Endothelial cell of umbilical vein (primary cell): ENCODE measurements at regions not wholly inside any gene's neighbourhood (a gene's known extent, or its start where the extent isn't known, plus 50 kb on each side); places are given as distances from the start of the nearest gene placed in this dataset.

Experiments
- BruUV-seq: library from RNA; stranded (reverse); fragments of 400-500 nt; replicated peaks from 2 replicates; lab custom pipeline; 2021; lab: Mats Ljungman, UMichigan
- CTCF ChIA-PET: fragments of 300-600, 350-600 bp; sonication (Branson Sonifier 250); formaldehyde crosslinking; loops from one replicate; lab custom pipeline; 2021; ENCODE audit warnings: antibody characterized with exemption, inconsistent platforms; lab: Charles Lee
- POLR2A ChIA-PET: fragments of 300-600, 350-600 bp; sonication (Branson Sonifier 250); formaldehyde crosslinking; loops from one replicate; lab custom pipeline; 2021; ENCODE audit warnings: antibody characterized with exemption, inconsistent platforms; lab: Charles Lee
- DNase-seq: peaks from one replicate; pipeline ENCODE4 v3.0.0-alpha.2; 2011; ENCODE audit warnings: low read depth, low spot score
- FAIRE-seq: peaks from 2 replicates; lab custom pipeline; 2011; peaks lifted over from hg19 to GRCh38; lab: Jason Lieb, UNC
- H2AFZ ChIP-seq: 2 replicates; pipeline ENCODE4 v1.6.0; 2012; ENCODE audit warnings: low read depth, low read length, control low read depth, inconsistent platforms
- H3K27ac ChIP-seq: 2 replicates; pipeline ENCODE4 v1.5.1; 2011; ENCODE audit warnings: low read depth, mild to moderate bottlenecking, control low read depth, low read length, moderate library complexity; ENCODE audit not compliant: insufficient read depth
- H3K27me3 ChIP-seq, 2 experiments: 2 replicates each; pipeline versions ENCODE4 v1.6.0 to v1.6.1; 2011; ENCODE audit warnings: low read length in 2 of 2, mixed read lengths in 1 of 2; ENCODE audit not compliant: control insufficient read depth in 2 of 2, insufficient read depth in 2 of 2
- H3K36me3 ChIP-seq, 2 experiments: 2 replicates in 1 of 2; 3 replicates in 1 of 2; pipeline ENCODE4 v1.5.1; 2011; ENCODE audit warnings: low read length in 2 of 2, mild to moderate bottlenecking in 1 of 2, moderate library complexity in 1 of 2; ENCODE audit not compliant: control insufficient read depth in 2 of 2, insufficient read depth in 2 of 2; ENCODE audit errors: extremely low read depth in 1 of 2
- H3K4me1 ChIP-seq: 3 replicates; pipeline ENCODE4 v1.5.1; 2011; ENCODE audit warnings: mild to moderate bottlenecking, low read length; ENCODE audit not compliant: control insufficient read depth, insufficient read depth; ENCODE audit errors: extremely low read depth
- H3K4me2 ChIP-seq: 2 replicates; pipeline ENCODE4 v1.6.1; 2011; ENCODE audit warnings: low read length, control low read depth, mixed read lengths; ENCODE audit not compliant: insufficient read depth
- H3K4me3 ChIP-seq, 3 experiments: fragments of 200-600 bp in 1 of 3; sonication (generic), shearing (Covaris generic) in 1 of 3; replicated peaks in 1 of 3; 2 replicates each; pipeline ENCODE4 v1.5.1; 2011 to 2016; ENCODE audit warnings: control low read depth in 3 of 3, low read length in 3 of 3, mild to moderate bottlenecking in 2 of 3, inconsistent platforms in 1 of 3, low read depth in 1 of 3, moderate library complexity in 1 of 3; ENCODE audit not compliant: insufficient read depth in 1 of 3
- H3K79me2 ChIP-seq: 2 replicates; pipeline ENCODE4 v1.6.0; 2012; ENCODE audit warnings: low read length, inconsistent platforms; ENCODE audit not compliant: control insufficient read depth, insufficient read depth
- H3K9ac ChIP-seq: replicated peaks from 2 replicates; pipeline ENCODE3; 2011; ENCODE audit warnings: low read length, control low read depth; ENCODE audit not compliant: insufficient read depth; ENCODE audit errors: extremely low read depth
- H3K9me1 ChIP-seq: replicated peaks from 3 replicates; pipeline ENCODE4 v1.6.0; 2011; ENCODE audit warnings: mild to moderate bottlenecking, low read length; ENCODE audit not compliant: control insufficient read depth, insufficient read depth; ENCODE audit errors: extremely low read depth
- H3K9me3 ChIP-seq: replicated peaks from 2 replicates; pipeline ENCODE4 v1.5.1; 2012; ENCODE audit warnings: low read length, inconsistent platforms; ENCODE audit not compliant: control insufficient read depth, insufficient read depth
- H4K20me1 ChIP-seq: replicated peaks from 2 replicates; pipeline ENCODE3; 2011; ENCODE audit warnings: mild to moderate bottlenecking, low read length; ENCODE audit not compliant: control insufficient read depth, insufficient read depth; ENCODE audit errors: extremely low read depth
- CTCF ChIP-seq, 2 donors: IDR thresholded peaks; 1 replicate in 1 of 2; 2 replicates in 1 of 2; pipeline ENCODE4 v1.5.1; 2011; ENCODE audit warnings: low read length in 2 of 2, mild to moderate bottlenecking in 2 of 2, moderate library complexity in 2 of 2, control low read depth in 1 of 2, inconsistent platforms in 1 of 2, low read depth in 1 of 2; ENCODE audit not compliant: insufficient read depth in 1 of 2; ENCODE audit errors: extremely low read depth in 1 of 2
- EZH2 ChIP-seq: IDR thresholded peaks from 2 replicates; pipeline ENCODE4 v1.6.1; 2012; ENCODE audit warnings: borderline replicate concordance, low read depth, mild to moderate bottlenecking, moderate library complexity, low read length, inconsistent platforms; ENCODE audit not compliant: severe bottlenecking
- FOS ChIP-seq: IDR thresholded peaks from 2 replicates; pipeline ENCODE4 v1.6.1; 2011; ENCODE audit warnings: mild to moderate bottlenecking, low read length, moderate library complexity, borderline replicate concordance; ENCODE audit not compliant: insufficient read depth
- GATA2 ChIP-seq: IDR thresholded peaks from 2 replicates; pipeline ENCODE4 v1.7.0; 2011; ENCODE audit warnings: low read depth, mild to moderate bottlenecking, moderate library complexity, mixed read lengths, low read length; ENCODE audit not compliant: insufficient read length, insufficient read depth
- JUN ChIP-seq: IDR thresholded peaks from 2 replicates; pipeline ENCODE4 v1.6.1; 2011; ENCODE audit warnings: borderline replicate concordance, low read depth; ENCODE audit not compliant: insufficient read length, insufficient read depth
- MAX ChIP-seq: IDR thresholded peaks from 2 replicates; pipeline ENCODE4 v1.6.1; 2011; ENCODE audit not compliant: insufficient read depth, insufficient read length
- MYC ChIP-seq: IDR thresholded peaks from one replicate; pipeline ENCODE4 v1.6.1; 2011; ENCODE audit warnings: mild to moderate bottlenecking, low read depth, low read length
- POLR2A ChIP-seq: IDR thresholded peaks from 2 replicates; pipeline ENCODE4 v1.6.1; 2012; ENCODE audit warnings: low read depth, mild to moderate bottlenecking, control low read depth, low read length
- POLR2AphosphoS5 ChIP-seq: IDR thresholded peaks from 2 replicates; pipeline ENCODE4 v1.6.1; 2012; ENCODE audit warnings: low read depth, mild to moderate bottlenecking, control low read depth, low read length, moderate library complexity; ENCODE audit not compliant: insufficient read depth
- dilution Hi-C: fragments of 300-500 bp; cut with MboI; formaldehyde crosslinking; loops from one replicate; pipeline ENCODE4 v1.15.0; 2019; ENCODE audit warnings: low sequenced_read_pairs; ENCODE audit not compliant: extremely low pct_ligation_motif_present
- intact Hi-C: fragments of 100-400 bp; cut with micrococcal nuclease; formaldehyde crosslinking; loops from one replicate; pipeline ENCODE4 v1.10.0; 2022

GRCh38 chr11:26158251-26158650 lies 173.7 kb upstream of the ANO3 start:
- POLR2A ChIA-PET = no interaction called here
- FAIRE-seq = no peak
- BruUV-seq = no TSS peak

More at GRCh38 chr11:26158251-26158650, 173.7 kb upstream of the ANO3 start:
- DNase-seq = no peak
- intact Hi-C loops (no loop called here), dilution Hi-C loops (no loop called here)
- Histone ChIP-seq H3K4me2 (no peak overlapping the region), H3K27me3 (no peaks in the 10 kb centered on the region), H3K9me3 (no peaks in the 10 kb centered on the region), H3K9ac (no peak overlapping the region), H3K9me1 (no peaks in the 10 kb centered on the region), H3K4me3 (no peak overlapping the region), H3K79me2 (no peaks in the 10 kb centered on the region), H3K4me1 (no peaks in the 10 kb centered on the region), H2AFZ (no peak overlapping the region), H3K36me3 (no peaks in the 10 kb centered on the region), H3K27ac (no peak overlapping the region), H4K20me1 (no peaks in the 10 kb centered on the region)
- TF ChIP-seq MAX (no peak), GATA2 (no peak), EZH2 (no peak), JUN (no peak), POLR2AphosphoS5 (no peak), POLR2A (no peak), MYC (no peak), CTCF (IDR thresholded peaks at IDR 0.05; ENCODE audit: extremely low read depth in 1 of 2, insufficient read depth in 1 of 2, low read depth in 1 of 2, low read length in 2 of 2) (no peak), FOS (no peak)
- CTCF ChIA-PET = no interaction called here
